Endometrial microvascular endothelial cells (primary cell): ENCODE measurements at regions not wholly inside any gene's neighbourhood (a gene's known extent, or its start where the extent isn't known, plus 50 kb on each side); places are given as distances from the start of the nearest gene placed in this dataset.
"Not testable (repeated sequence)": the region's sequence is repeated elsewhere in the genome, so short reads cannot be mapped to it uniquely, and the experiment has no call there.

Experiments
- in situ Hi-C: cut with HindIII; loops from 2 replicates; pipeline ENCODE4 v1.10.0; 2017; ENCODE audit warnings: low sequenced_read_pairs, low pct_unique_long_range_greater_than_20kb; ENCODE audit errors: inconsistent ontology term

- in situ Hi-C loops = no loop called here
Observed at GRCh38 chr12:46585854-46586621, 213.5 kb upstream of the SLC38A2 start.

- in situ Hi-C loops = not testable (repeated sequence)
Observed at GRCh38 chr12:46584098-46584497, 211.5 kb upstream of the SLC38A2 start.

- in situ Hi-C loops = not testable (repeated sequence)
Observed at GRCh38 chr12:46581990-46582389, 209.4 kb upstream of the SLC38A2 start.

GRCh38 chr12:46580445-46580844, 207.9 kb upstream of the SLC38A2 start:
- in situ Hi-C loops = no loop called here

- in situ Hi-C loops = no loop called here
Observed at GRCh38 chr12:46579474-46579873, 206.9 kb upstream of the SLC38A2 start.

GRCh38 chr12:46578190-46578982, 205.8 kb upstream of the SLC38A2 start:
- in situ Hi-C loops = no loop called here

- in situ Hi-C loops = no loop called here
Observed at GRCh38 chr12:46577063-46577776, 204.6 kb upstream of the SLC38A2 start.

GRCh38 chr12:46574847-46575246, 202.3 kb upstream of the SLC38A2 start:
- in situ Hi-C loops = no loop called here

GRCh38 chr12:46573347-46573658, 200.7 kb upstream of the SLC38A2 start:
- in situ Hi-C loops = no loop called here

- in situ Hi-C loops = no loop called here
Observed at GRCh38 chr12:46572644-46573346, 200.2 kb upstream of the SLC38A2 start.

- in situ Hi-C loops = no loop called here
Observed at GRCh38 chr12:46571608-46572007, 199.0 kb upstream of the SLC38A2 start.

GRCh38 chr12:46569826-46570439, 197.4 kb upstream of the SLC38A2 start:
- in situ Hi-C loops = no loop called here

GRCh38 chr12:46567667-46568066, 195.1 kb upstream of the SLC38A2 start:
- in situ Hi-C loops = no loop called here

- in situ Hi-C loops = no loop called here
Observed at GRCh38 chr12:46562625-46563225, 190.2 kb upstream of the SLC38A2 start.

GRCh38 chr12:46561769-46562624, 189.4 kb upstream of the SLC38A2 start:
- in situ Hi-C loops = not testable (repeated sequence)

- in situ Hi-C loops = no loop called here
Observed at GRCh38 chr12:46560874-46561273, 188.3 kb upstream of the SLC38A2 start.

GRCh38 chr12:46560089-46560488, 187.5 kb upstream of the SLC38A2 start:
- in situ Hi-C loops = no loop called here

GRCh38 chr12:46559311-46559710, 186.7 kb upstream of the SLC38A2 start:
- in situ Hi-C loops = no loop called here
